GM12875 (cell line): ENCODE measurements at regions not wholly inside any gene's neighbourhood (a gene's known extent, or its start where the extent isn't known, plus 50 kb on each side); places are given as distances from the start of the nearest gene placed in this dataset.
"Not testable (repeated sequence)": the region's sequence is repeated elsewhere in the genome, so short reads cannot be mapped to it uniquely, and the experiment has no call there.

Experiments used
- H3K4me3 ChIP-seq: one replicate; pipeline ENCODE4 v1.5.1; 2011; ENCODE audit warnings: low read depth, low read length, control low read depth
- TF ChIP-seq, protein P1 (sequence below): IDR thresholded peaks from 2 replicates; pipeline ENCODE4 v1.5.1; 2011; ENCODE audit warnings: low read depth, mild to moderate bottlenecking, control low read depth, inconsistent platforms, low read length, moderate library complexity, borderline replicate concordance; ENCODE audit not compliant: insufficient read depth

DNA sequence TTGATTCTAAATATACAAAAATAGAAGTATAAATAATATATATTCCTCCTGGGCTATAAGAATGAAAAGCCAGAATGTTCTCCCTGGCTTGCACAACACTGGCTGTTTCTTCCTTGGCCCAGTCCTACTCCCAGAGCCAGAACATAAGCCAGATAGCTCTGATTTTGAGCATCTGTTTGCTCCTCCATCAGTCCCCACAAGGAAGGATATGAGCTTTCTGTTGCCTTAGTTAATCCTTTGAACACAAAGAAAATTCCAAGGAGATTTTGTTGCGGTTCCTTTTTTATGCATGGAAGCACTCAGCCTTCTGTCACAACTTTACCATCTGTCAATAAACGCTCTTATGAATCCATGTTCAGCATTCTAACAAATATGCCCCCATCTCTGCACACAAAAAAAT, 361.8 kb downstream of the IPMK start:
- H3K4me3 ChIP-seq, result no peak overlapping the region
- TF ChIP-seq, protein P1, sequence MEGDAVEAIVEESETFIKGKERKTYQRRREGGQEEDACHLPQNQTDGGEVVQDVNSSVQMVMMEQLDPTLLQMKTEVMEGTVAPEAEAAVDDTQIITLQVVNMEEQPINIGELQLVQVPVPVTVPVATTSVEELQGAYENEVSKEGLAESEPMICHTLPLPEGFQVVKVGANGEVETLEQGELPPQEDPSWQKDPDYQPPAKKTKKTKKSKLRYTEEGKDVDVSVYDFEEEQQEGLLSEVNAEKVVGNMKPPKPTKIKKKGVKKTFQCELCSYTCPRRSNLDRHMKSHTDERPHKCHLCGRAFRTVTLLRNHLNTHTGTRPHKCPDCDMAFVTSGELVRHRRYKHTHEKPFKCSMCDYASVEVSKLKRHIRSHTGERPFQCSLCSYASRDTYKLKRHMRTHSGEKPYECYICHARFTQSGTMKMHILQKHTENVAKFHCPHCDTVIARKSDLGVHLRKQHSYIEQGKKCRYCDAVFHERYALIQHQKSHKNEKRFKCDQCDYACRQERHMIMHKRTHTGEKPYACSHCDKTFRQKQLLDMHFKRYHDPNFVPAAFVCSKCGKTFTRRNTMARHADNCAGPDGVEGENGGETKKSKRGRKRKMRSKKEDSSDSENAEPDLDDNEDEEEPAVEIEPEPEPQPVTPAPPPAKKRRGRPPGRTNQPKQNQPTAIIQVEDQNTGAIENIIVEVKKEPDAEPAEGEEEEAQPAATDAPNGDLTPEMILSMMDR, result no peak

DNA sequence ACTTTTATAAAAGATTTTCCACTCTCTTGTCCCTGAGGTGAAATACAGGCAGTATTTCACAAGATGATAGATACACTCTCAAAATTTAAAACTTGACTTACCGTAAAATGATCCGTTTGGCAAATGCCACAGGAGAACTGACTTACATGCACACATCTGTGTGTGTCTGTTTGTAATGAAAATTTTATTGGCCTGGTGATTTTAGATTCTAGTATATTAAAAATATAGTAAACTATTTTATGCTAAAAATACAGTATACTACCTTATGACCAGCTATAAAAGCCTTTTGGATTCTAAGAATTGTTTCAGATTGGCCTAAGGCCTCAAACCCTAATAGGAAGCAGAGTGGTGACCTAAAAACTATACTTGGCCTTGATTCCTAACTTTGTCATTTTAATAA, 362.7 kb downstream of the IPMK start:
- no peak overlapping the region for H3K4me3 ChIP-seq
- TF ChIP-seq, protein P1, result no peak

DNA sequence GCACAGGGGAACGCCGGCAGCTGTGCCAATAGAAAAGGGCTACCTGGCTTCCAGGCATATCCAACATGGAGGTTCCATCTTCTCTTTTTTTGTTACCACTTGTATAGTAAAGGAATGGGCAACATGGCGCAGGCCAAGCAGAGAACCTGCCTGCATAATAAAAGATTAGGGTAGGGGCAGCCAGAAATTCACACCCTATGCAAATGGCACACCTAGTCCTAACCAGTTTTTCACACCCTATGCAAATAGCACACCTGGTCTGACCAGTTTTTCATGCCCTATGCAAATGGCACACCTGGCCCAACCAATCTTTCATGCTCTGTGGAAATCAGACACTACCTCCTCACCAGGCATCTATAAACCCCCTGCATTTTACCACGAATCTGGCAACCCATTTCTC, 369.5 kb downstream of the IPMK start:
- H3K4me3 ChIP-seq, result no peak overlapping the region
- TF ChIP-seq, protein P1, result no peak

DNA sequence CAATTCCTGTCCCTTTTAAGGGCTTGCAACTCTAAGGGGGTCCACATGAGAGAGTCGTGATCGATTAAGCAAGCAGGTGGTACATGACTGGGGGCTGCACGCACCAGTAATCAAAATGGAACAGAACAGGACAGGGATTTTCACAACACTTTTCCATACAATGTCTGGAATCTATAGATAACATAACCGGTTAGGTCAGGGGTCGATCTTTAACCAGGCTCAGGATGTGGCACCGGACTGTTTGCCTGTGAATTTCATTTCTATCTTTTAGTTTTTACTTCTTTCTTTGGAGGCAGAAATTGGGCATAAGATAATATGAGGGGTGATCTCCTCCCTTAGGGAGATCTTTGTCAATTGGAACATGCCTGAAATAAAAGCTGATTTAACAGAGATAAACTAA, 370.1 kb downstream of the IPMK start:
- H3K4me3 ChIP-seq, result no peak overlapping the region
- TF ChIP-seq, protein P1, result no peak

DNA sequence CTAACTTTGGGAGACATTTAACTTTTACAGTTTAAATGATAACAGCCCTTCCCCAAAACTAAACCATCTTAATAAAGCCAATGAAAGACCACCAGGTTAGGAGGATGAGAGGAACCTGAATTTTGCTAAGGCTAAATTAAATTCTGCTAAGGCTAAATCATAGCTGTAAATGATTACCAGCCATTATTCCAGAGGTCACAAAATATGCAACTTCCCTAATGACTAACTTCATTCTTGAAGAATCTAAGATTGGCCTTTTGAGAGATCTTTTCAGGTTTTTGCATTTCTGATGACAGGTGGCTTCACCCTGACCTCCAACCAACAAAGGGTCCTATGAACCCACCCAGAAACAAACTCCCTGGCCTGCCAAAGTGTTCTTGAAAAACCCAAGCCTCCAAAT, 373.3 kb downstream of the IPMK start:
- no peak overlapping the region for H3K4me3 ChIP-seq

DNA sequence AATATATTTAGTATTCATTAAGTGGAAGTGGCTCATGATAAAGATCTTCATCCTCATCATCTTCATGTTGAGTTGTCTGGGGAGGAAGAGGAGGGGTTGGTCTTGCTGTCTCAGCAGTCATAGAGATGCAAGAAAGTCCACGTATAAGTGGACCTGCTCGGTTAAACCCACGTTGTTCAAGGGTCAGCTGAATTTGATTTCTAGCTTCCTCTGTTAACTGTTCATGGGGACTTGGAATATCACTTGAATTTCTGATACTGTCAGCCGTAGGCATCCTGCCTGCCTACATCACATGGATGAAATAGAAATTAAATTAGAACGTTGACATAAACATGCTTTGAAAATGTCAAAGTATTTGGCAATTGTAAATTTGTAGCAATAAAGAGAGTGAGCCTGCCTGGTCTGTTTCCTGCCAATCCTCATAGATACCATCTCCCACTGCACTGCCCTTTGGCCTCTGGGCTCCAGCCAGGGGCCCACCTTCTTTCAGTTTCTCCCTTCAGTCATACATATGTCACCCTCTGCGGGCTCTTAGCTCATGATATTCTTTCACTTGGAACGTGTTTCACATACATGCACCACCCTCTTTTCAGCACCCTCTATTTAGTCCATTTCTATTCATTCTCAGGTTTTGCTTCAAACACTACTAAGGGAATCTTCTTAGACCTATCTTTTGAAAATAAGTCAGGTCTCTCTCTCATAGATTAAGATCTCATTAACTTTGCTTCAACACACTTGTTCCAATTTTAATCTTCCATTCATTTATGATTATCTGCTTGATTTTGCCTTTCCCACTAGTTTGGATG, 376.3 kb downstream of the IPMK start:
- no peak overlapping the region for H3K4me3 ChIP-seq
- TF ChIP-seq, protein P1, result no peak

More for the DNA sequence above, 373.3 kb downstream of the IPMK start:
- TF ChIP-seq, protein P1, result no peak

DNA sequence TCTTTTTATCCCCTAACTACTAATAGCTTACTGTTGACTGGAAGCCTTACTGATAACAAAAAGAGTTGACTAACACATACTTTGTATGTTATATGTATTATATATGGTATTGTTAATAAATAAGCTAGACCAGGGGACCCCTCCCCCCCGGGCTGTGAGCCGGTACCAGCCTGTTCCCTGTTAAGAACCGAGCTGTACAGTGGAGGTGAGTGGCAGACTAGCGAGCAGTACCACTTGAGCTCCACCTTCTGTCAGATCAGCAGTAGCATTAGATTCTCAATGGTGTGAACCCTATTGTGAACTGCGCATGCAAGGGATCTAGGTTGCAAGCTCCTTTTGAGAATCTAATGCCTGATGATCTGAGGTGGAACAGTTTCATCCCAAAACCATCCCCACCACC, 377.0 kb downstream of the IPMK start:
- TF ChIP-seq, protein P1, result no peak
- no peak overlapping the region for H3K4me3 ChIP-seq

DNA sequence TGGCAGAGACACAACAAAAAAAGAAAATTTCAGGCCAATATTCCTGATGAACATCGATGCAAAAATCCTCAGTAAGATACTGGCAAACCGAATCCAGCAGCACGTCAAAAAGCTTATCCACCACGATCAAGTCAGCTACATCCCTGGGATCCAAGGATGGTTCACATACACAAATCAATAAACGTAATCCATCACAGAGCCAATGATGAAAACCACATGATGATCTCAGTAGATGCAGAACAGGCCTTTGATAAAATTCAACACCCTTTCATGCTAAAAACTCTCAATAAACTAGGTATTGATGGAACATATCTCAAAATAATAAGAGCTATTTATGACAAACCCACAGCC, 382.1 kb downstream of the IPMK start:
- not testable (repeated sequence) for H3K4me3 ChIP-seq
